IPS-15b (cell line): ENCODE measurements at regions not wholly inside any gene's neighbourhood (a gene's known extent, or its start where the extent isn't known, plus 50 kb on each side); places are given as distances from the start of the nearest gene placed in this dataset.
"Not testable (repeated sequence)": the region's sequence is repeated elsewhere in the genome, so short reads cannot be mapped to it uniquely, and the experiment has no call there.

Source experiments
- H3K27me3 ChIP-seq: one replicate; pipeline ENCODE4 v1.6.1; 2013; ENCODE audit warnings: low read length; ENCODE audit not compliant: control insufficient read depth, insufficient read depth
- H3K36me3 ChIP-seq: one replicate; pipeline ENCODE4 v1.6.1; 2013; ENCODE audit warnings: low read length; ENCODE audit not compliant: control insufficient read depth, insufficient read depth
- H3K4me1 ChIP-seq: one replicate; pipeline ENCODE4 v1.6.1; 2013; ENCODE audit warnings: mild to moderate bottlenecking, low read length; ENCODE audit not compliant: control insufficient read depth, insufficient read depth
- H3K4me3 ChIP-seq: one replicate; pipeline ENCODE4 v1.5.1; 2013; ENCODE audit warnings: low read depth, low read length
- H3K9ac ChIP-seq: one replicate; pipeline ENCODE4 v1.6.1; 2013; ENCODE audit warnings: low read depth, mild to moderate bottlenecking, low read length
- H3K9me3 ChIP-seq: one replicate; pipeline ENCODE4 v1.6.1; 2013; ENCODE audit warnings: mild to moderate bottlenecking, low read length; ENCODE audit not compliant: control insufficient read depth, insufficient read depth

GRCh38 chr10:4291990-4292389, 507.0 kb upstream of the KLF6 start:
- no peaks in the 10 kb centered on the region for H3K27me3 ChIP-seq
- no peaks in the 10 kb centered on the region for H3K4me1 ChIP-seq
- H3K9me3 ChIP-seq = no peaks in the 10 kb centered on the region
- H3K9ac ChIP-seq = no peak overlapping the region
- H3K4me3 ChIP-seq = no peak overlapping the region
- no peaks in the 10 kb centered on the region for H3K36me3 ChIP-seq

GRCh38 chr10:4285121-4285520, 500.1 kb upstream of the KLF6 start:
- no peaks in the 10 kb centered on the region for H3K9me3 ChIP-seq
- H3K4me3 ChIP-seq = no peak overlapping the region
- H3K4me1 ChIP-seq = no peaks in the 10 kb centered on the region
- H3K27me3 ChIP-seq = no peaks in the 10 kb centered on the region
- H3K36me3 ChIP-seq = no peaks in the 10 kb centered on the region
- no peak overlapping the region for H3K9ac ChIP-seq

- H3K4me3 ChIP-seq = no peak overlapping the region
- H3K36me3 ChIP-seq = no peaks in the 10 kb centered on the region
- no peaks in the 10 kb centered on the region for H3K27me3 ChIP-seq
- H3K4me1 ChIP-seq = no peaks in the 10 kb centered on the region
- H3K9ac ChIP-seq = no peak overlapping the region
- no peaks in the 10 kb centered on the region for H3K9me3 ChIP-seq
These were observed 499.0 kb upstream of the KLF6 start for GRCh38 chr10:4283846-4284610.

GRCh38 chr10:4282496-4282895, 497.5 kb upstream of the KLF6 start:
- Histone ChIP-seq H3K4me3 (no peak overlapping the region), H3K9me3 (no peaks in the 10 kb centered on the region), H3K9ac (no peak overlapping the region)

GRCh38 chr10:4281190-4281825, 496.3 kb upstream of the KLF6 start:
- Histone ChIP-seq H3K9ac (no peak overlapping the region), H3K9me3 (no peaks in the 10 kb centered on the region), H3K4me3 (no peak overlapping the region), H3K36me3 (no peaks in the 10 kb centered on the region), H3K27me3 (no peaks in the 10 kb centered on the region), H3K4me1 (no peaks in the 10 kb centered on the region)

More at GRCh38 chr10:4282496-4282895, 497.5 kb upstream of the KLF6 start:
- H3K36me3 ChIP-seq = no peaks in the 10 kb centered on the region
- no peaks in the 10 kb centered on the region for H3K27me3 ChIP-seq
- no peaks in the 10 kb centered on the region for H3K4me1 ChIP-seq

- H3K36me3 ChIP-seq = no peaks in the 10 kb centered on the region
- H3K9me3 ChIP-seq = no peaks in the 10 kb centered on the region
- H3K4me1 ChIP-seq = no peaks in the 10 kb centered on the region
- no peaks in the 10 kb centered on the region for H3K27me3 ChIP-seq
- no peak overlapping the region for H3K9ac ChIP-seq
- H3K4me3 ChIP-seq = no peak overlapping the region
These were observed 495.6 kb upstream of the KLF6 start for GRCh38 chr10:4280461-4281189.

- no peak overlapping the region for H3K4me3 ChIP-seq
- H3K9me3 ChIP-seq = no peaks in the 10 kb centered on the region
- no peaks in the 10 kb centered on the region for H3K27me3 ChIP-seq
- no peaks in the 10 kb centered on the region for H3K4me1 ChIP-seq
- no peak overlapping the region for H3K9ac ChIP-seq
- no peaks in the 10 kb centered on the region for H3K36me3 ChIP-seq
These were observed 494.6 kb upstream of the KLF6 start for GRCh38 chr10:4279655-4280054.

GRCh38 chr10:4278186-4278585, 493.2 kb upstream of the KLF6 start:
- no peaks in the 10 kb centered on the region for H3K27me3 ChIP-seq
- no peak overlapping the region for H3K4me3 ChIP-seq
- no peaks in the 10 kb centered on the region for H3K36me3 ChIP-seq
- no peaks in the 10 kb centered on the region for H3K4me1 ChIP-seq
- H3K9me3 ChIP-seq = no peaks in the 10 kb centered on the region
- no peak overlapping the region for H3K9ac ChIP-seq

- Histone ChIP-seq H3K36me3 (no peaks in the 10 kb centered on the region), H3K4me3 (no peak overlapping the region), H3K9me3 (no peaks in the 10 kb centered on the region), H3K4me1 (no peaks in the 10 kb centered on the region), H3K27me3 (no peaks in the 10 kb centered on the region), H3K9ac (no peak overlapping the region)
These were observed 491.1 kb upstream of the KLF6 start for GRCh38 chr10:4276151-4276550.

- not testable (repeated sequence) for H3K27me3 ChIP-seq, H3K9me3 ChIP-seq
These were observed 489.7 kb upstream of the KLF6 start for GRCh38 chr10:4274671-4275070.

GRCh38 chr10:4271193-4271592, 486.2 kb upstream of the KLF6 start:
- no peak overlapping the region for H3K4me3 ChIP-seq
- H3K9ac ChIP-seq = no peak overlapping the region
- H3K9me3 ChIP-seq = no peaks in the 10 kb centered on the region
- H3K36me3 ChIP-seq = no peaks in the 10 kb centered on the region
- H3K27me3 ChIP-seq = no peaks in the 10 kb centered on the region
- no peaks in the 10 kb centered on the region for H3K4me1 ChIP-seq

More at GRCh38 chr10:4274671-4275070, 489.7 kb upstream of the KLF6 start:
- H3K9ac ChIP-seq, H3K36me3 ChIP-seq, H3K4me3 ChIP-seq, H3K4me1 ChIP-seq: not testable (repeated sequence)

GRCh38 chr10:4270116-4270515, 485.1 kb upstream of the KLF6 start:
- H3K9ac ChIP-seq = no peak overlapping the region
- H3K4me1 ChIP-seq = no peaks in the 10 kb centered on the region
- no peak overlapping the region for H3K4me3 ChIP-seq

More at GRCh38 chr10:4270116-4270515, 485.1 kb upstream of the KLF6 start:
- Histone ChIP-seq H3K9me3 (no peaks in the 10 kb centered on the region), H3K27me3 (no peaks in the 10 kb centered on the region), H3K36me3 (no peaks in the 10 kb centered on the region)
